Esophagus squamous epithelium (tissue), 4 donors: ENCODE measurements at regions not wholly inside any gene's neighbourhood (a gene's known extent, or its start where the extent isn't known, plus 50 kb on each side); places are given as distances from the start of the nearest gene placed in this dataset.

Experiments
- CTCF ChIP-seq, 6 experiments: fragments of 450-650 bp in 4 of 6; fragments of 200-600 bp in 2 of 6; sonication (generic) in 2 of 6; IDR thresholded peaks; one replicate each; pipeline ENCODE4 v1.5.1; 2016 to 2019; ENCODE audit warnings: antibody characterized with exemption in 6 of 6, mild to moderate bottlenecking in 4 of 6, moderate library complexity in 4 of 6
- POLR2A ChIP-seq, 4 donors: fragments of 450-650 bp; IDR thresholded peaks; one replicate each; pipeline ENCODE4 v1.6.1; 2017; ENCODE audit warnings: antibody characterized with exemption in 4 of 4, mild to moderate bottlenecking in 4 of 4, moderate library complexity in 3 of 4

GRCh38 chr4:57989430-57989829 lies 879.2 kb upstream of the IGFBP7 start:
- TF ChIP-seq CTCF (IDR thresholded peaks at IDR 0.05) (no peak), POLR2A (IDR thresholded peaks at IDR 0.05) (no peak)
